Activated CD4-positive, alpha-beta T cell treated with anti-CD3 and anti-CD28 coated beads, Interleukin-2, amount 50 U/mL, for 48 hours (primary cell): ENCODE measurements at regions not wholly inside any gene's neighbourhood (a gene's known extent, or its start where the extent isn't known, plus 50 kb on each side); places are given as distances from the start of the nearest gene placed in this dataset.
"Not testable (repeated sequence)": the region's sequence is repeated elsewhere in the genome, so short reads cannot be mapped to it uniquely, and the experiment has no call there.

Experiments
- DNase-seq, 2 experiments: peaks; one replicate each; pipeline ENCODE4 v3.0.0-alpha.2; 2020

DNA sequence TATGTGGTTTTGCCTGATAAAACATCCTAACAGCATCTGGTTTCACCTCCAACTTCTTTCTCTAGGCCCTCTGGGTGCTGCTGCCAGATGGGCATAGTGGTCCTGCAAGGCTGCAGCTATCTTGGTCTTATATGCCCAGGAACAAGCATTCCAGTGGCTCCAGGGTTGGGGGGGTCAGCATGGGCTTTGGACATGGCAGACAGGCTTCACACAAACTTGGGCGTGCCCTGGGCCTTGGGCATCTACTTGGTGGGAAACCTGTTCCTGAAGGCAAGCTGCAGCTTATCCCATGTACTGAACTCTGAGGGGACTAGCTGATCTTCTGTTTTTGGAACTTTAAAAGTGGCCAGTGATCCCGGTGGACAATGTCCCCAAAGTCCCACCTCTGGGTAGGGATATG lies 54.9 kb upstream of the ZNF678 start:
- DNase-seq, result no peak

DNA sequence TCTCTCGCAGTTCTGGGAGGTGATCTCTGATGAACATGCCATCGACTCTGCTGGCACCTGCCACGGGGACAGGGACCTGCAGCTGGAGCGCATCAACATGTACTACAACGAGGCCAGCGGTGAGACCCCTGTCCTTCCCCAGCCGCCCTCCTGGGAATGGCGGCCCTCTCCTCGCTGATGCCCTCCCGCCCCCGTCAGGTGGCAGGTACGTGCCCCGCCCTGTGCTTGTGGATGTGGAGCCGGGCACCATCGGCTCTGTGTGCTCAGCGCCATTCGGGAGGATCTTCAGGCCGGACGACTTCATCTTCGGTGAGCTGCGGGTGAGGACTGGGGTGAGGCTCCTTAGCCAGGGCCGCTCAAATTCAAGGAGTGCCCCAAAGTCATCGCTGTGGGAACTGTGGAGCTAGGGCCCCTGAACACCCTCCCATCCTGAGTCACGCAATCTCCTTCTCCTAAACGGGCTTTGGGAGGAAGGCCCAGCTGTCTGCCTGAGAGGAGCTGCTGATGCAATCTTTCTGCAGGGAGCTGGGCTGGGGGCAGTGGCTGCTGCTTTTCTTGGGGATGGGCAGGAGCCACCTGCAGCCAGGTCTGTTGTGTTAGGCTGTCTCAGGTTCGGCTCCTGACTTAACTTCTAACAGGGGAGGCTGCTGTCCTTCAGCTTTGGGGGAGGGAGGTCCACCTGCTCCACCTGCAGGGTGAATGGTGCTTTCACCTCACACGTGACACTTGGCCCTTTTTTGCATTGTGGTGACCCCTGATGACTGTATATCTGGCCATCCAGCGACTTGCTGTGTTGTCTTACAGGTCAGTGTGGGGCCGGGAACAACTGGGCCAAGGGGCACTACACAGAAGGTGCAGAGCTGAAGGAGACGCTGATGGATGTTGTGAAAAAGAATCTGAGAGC lies 56.6 kb upstream of the ZNF678 start:
- not testable (repeated sequence) for DNase-seq

DNA sequence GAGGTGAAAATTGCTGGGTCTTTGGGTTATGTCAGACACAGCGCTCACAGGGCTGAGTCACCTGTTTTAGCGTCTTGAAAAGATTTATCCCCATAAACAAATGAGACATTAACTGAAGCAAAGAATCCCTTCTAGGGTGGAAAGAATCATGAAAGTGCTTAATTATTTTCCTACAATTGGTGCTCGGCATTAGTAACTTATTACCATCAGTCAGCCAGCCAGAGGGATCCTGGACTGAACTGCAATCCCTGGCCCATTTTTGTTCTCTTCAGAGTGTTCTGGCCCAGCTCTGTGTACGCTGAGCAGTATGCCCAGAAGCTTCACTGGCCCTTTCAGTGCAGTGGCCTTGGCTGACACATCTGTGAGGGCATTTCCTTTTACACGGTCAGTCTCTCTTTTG lies 67.3 kb upstream of the ZNF678 start:
- not testable (repeated sequence) for DNase-seq

DNA sequence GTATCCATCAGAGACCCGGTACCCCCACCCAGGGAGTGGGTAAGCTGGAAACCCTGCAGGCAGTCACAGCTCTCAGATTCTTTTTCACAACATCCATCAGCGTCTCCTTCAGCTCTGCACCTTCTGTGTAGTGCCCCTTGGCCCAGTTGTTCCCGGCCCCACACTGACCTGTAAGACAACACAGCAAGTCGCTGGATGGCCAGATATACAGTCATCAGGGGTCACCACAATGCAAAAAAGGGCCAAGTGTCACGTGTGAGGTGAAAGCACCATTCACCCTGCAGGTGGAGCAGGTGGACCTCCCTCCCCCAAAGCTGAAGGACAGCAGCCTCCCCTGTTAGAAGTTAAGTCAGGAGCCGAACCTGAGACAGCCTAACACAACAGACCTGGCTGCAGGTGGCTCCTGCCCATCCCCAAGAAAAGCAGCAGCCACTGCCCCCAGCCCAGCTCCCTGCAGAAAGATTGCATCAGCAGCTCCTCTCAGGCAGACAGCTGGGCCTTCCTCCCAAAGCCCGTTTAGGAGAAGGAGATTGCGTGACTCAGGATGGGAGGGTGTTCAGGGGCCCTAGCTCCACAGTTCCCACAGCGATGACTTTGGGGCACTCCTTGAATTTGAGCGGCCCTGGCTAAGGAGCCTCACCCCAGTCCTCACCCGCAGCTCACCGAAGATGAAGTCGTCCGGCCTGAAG lies 69.3 kb upstream of the ZNF678 start:
- DNase-seq, result not testable (repeated sequence)

GRCh38 chr1:227490478-227490877 lies 72.9 kb upstream of the ZNF678 start:
- no peak for DNase-seq

DNA sequence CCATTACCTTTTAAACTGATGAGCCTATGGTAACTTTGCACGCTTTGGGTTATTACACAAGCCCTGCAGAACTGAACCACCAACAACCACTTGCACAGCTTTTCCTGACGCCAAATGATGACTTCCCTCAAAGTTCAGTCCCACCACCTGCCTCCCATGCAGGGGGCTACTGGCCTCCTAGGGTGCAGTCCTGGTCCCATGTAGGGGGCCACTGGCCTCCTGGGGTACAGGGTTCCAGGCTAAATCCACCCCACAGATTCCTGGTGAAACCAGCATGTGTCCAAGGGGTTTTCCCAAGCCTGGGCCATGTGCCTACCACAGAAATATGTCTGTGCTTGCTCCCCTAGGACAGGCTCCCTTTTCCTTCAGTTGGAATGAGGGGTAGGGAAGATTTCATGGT lies 73.4 kb upstream of the ZNF678 start:
- no peak for DNase-seq

DNA sequence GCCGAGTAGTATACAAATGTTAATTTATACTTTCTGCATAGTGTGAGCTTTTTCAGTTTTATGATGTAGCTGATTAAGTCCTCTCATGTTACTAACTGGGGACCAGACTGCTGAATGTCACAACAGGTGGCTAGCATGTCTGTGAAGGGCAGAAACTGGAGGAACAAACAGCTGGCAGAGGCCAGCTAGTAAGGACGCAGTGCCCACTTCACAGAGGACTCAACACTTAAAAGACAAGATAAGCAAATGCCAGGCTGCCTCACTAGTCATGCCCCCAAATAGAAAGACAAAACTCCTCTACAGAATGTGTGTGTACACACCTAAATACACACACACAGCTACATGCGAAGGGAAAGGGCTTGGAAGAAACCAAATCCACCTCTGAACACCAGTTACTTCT lies 73.8 kb upstream of the ZNF678 start:
- no peak for DNase-seq

DNA sequence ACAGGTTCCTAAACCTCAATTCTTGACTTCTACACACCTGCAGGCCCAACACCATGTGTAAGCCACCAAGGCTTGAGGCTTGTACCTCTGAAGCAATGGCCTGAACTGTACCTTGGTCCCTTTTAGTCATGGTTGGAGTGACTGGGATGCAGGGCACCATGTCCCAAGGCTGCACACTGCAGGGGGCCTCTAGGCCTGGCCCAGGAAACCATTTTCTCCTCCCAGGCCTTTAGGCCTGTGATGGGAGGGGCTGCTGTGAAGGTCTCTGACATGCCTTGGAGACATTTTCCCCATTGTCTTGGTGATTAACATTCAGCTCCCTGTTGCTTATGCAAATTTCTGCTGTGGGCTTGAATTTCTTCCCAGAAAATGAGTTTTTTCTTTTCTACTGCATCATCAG lies 75.8 kb upstream of the ZNF678 start:
- DNase-seq, result no peak

DNA sequence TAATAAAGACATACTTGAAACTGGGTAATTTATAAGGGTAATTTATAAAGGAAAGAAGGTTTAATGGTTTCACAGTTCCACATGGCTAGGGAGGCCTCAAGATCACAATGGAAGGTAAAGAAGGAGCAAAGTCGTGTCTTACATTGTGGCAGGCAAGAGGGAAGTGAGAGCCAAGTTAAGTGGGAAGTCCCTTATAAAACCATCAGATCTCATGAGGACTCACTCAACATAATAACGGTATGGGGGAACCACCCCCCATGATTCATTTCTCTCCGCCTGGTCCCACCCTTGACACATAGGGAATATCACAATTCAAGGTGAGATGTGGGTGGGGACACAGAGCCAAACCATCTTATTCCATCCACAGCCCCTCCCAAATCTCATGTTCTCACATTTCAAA lies 76.8 kb upstream of the ZNF678 start:
- DNase-seq, result no peak

- DNase-seq, result no peak
These were observed 81.4 kb upstream of the ZNF678 start for GRCh38 chr1:227482023-227482299.

GRCh38 chr1:227474072-227474471 lies 89.3 kb upstream of the ZNF678 start:
- DNase-seq, result not testable (repeated sequence)

DNA sequence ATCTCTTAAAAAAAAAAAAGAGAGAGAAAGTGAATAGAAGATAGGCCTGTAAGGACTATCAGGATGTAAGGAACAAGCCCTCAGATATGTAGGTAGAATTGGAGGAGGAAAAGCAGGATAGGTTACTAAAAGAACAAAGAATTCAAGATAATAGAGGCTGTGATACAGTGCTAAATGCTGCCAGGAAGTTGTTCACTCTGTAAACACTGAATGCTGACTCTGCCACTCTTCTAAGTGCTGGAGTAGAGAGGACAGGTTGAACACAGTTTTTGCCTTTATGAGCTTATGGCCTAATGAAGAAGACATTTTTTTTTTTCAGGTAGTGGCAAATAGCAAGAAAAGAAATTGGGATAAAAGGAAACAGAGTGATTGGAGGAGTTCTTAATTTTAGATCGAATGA lies 90.6 kb upstream of the ZNF678 start:
- DNase-seq, result no peak

GRCh38 chr1:227470688-227471087 lies 92.7 kb upstream of the ZNF678 start:
- no peak for DNase-seq

- DNase-seq, result no peak
These were observed 93.6 kb upstream of the ZNF678 start for GRCh38 chr1:227469708-227470107.

DNA sequence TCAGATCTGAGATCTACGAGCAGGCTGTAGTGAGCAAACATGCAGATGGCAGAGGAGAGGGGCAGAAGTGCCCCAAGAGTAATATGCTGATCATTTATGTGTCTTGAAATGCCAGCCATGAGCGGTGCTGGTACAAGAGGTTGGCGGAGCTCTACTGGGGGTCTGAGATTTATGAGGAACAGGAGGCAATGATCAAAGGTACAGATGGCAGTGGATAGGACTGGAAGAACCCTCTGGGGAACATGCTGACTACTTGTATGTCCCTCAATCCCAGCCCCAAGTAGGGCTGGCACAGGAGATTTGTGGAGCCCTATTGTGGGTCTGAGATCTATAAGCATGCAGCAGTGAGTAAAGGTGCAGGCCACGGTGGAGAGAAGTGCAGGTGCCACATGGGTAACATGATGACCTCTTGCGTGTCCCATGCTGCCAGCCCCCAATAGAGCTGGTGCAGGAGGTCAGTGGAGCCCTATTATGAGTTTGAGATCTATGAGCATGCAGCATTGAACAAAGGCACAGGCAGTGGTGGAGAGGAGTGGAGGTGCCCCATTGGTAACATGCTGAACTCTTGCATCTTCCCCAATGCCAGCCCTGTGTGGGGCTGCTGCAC lies 97.2 kb upstream of the ZNF678 start:
- DNase-seq, result no peak

GRCh38 chr1:227465256-227465655 lies 98.1 kb upstream of the ZNF678 start:
- DNase-seq, result no peak

DNA sequence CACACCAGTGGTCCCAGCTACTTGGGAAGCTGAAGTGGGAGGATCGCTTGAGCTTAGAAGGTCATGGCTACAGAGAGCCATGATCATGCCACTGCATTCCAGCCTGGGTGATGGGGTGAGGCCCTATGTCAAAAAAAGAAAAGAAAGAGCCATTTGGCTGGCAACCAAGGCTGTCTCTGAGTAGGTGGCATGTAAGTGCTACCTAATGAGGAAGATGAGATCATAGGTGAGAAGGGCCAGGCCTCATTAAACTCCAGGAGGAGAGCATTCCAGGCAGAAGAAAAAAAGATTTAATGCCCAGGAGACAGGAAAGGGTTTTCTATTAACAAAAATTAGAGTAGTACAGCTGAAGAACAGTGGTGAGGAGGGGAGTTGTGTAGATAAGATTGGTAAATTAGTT lies 103.4 kb upstream of the ZNF678 start:
- DNase-seq, result no peak

DNA sequence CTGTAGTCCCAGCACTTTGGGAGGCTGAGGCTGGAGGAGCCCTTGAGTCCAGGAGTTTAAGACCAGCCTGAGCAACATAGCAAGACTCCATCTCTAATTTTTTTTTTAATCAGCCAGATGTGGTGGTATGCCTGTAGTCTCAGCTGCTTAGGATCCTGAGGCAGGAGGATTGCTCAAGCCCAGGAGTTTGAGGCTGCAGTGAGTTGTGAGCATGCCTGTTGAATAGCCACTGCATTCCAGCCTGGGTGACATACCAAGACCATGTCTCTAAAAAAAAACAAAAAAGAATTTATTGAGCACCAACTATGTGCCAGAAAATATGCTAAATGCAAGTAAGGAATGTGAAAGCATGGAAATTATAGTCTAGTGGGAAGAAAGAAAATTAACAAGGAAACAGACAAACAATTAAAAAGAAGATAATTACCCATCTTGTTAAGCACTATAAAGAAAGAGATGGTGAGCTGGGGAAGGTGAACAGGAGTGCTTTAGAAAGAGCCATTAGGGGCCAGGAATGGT lies 104.0 kb upstream of the ZNF678 start:
- no peak for DNase-seq

- DNase-seq, result no peak
These were observed 108.7 kb upstream of the ZNF678 start for GRCh38 chr1:227454686-227455085.

DNA sequence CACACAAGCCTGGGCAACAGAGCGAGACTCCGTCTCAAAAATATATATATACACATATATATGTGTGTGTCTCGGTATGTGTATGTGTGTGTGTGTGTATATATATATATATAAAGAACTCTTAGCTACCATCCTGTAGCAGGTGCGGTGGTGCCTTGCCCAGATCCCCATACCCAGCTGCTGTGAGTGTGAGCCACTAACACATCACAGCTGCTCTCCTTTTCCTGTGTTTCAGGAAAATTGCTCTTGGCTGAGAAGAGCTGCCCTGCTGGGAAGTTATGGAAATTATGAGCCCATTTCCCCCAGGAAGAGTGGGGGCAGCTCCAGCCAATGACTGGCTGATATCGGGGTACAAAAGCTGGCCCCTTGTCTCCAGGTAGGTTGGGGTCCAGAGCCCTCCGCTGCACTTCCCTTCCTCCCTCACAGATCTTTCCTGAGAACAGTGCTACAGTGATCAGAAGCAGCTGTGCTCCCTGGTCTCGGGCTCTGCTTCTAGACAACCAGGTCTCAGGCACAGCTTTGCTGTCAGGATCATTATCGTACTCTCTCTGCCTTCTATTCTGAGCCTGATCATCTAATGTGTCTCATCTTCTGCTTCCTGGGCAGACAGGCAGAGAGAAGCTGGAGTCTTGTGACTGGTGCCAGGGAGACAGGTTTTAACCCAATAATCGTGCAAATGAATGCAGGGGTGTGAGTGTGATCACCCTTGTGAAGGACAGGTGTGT lies 109.6 kb upstream of the ZNF678 start:
- no peak for DNase-seq

DNA sequence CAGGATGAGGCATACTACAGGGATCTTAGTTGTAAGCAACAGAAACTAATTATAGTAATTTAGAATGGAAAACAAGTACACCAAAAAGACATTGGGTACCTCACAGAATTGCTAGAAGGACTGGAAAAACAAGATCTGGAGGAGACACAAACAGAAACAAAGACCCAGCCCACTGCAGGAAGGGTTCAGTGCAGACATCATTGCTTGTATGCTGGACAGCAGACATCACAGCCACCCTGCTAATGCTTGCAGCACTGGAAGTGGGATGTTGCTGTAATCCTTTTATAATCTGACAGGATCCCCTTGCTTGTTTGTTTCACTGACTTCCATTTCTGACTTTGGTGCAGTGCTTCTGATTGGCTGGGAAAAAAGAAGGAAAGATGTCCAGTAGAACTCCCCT lies 111.4 kb upstream of the ZNF678 start:
- DNase-seq, result no peak

- no peak for DNase-seq
These were observed 112.3 kb upstream of the ZNF678 start for GRCh38 chr1:227451057-227451456.

DNA sequence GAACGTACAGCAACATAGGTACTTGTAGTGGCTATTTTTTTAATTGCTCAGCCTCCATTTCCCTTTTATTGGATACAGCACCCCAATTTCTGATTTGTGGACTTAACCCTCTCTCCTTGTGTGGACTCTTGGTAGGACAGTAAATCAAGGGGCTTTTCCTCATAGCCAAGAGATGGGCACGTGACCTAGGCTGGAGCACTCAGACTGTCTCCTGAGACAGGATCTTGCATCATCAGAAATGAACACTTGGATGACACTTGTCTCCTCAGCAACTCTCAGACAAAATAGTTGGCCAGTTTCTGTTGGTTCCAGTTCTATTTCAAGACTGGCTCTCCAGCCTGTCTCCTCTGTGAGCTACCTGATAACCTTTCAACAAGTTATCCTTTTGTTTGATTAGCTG lies 112.9 kb upstream of the ZNF678 start:
- no peak for DNase-seq
